Smooth muscle cell (in vitro differentiated cells): ENCODE measurements at regions not wholly inside any gene's neighbourhood (a gene's known extent, or its start where the extent isn't known, plus 50 kb on each side); places are given as distances from the start of the nearest gene placed in this dataset.

Experiments
- DNase-seq: peaks from one replicate; lab custom pipeline; 2025; ENCODE audit not compliant: unreplicated experiment; lab: John Stamatoyannopoulos, UW
- H2AFZ ChIP-seq: fragments of 200-600 bp; sonication (generic); 2 replicates; pipeline ENCODE4 v1.6.0; 2016; ENCODE audit warnings: antibody characterized with exemption, low read depth, mild to moderate bottlenecking
- H3F3A ChIP-seq: fragments of 200-600 bp; sonication (generic); 2 replicates; pipeline ENCODE4 v1.6.0; 2017; ENCODE audit warnings: antibody characterized with exemption, low read depth
- H3K27ac ChIP-seq: fragments of 200-600 bp; sonication (generic); 2 replicates; pipeline ENCODE4 v1.5.1; 2016; ENCODE audit warnings: low read depth, mild to moderate bottlenecking
- H3K27me3 ChIP-seq: fragments of 200-600 bp; sonication (generic); 2 replicates; pipeline ENCODE4 v1.6.1; 2016; ENCODE audit warnings: low read depth, mild to moderate bottlenecking
- H3K36me3 ChIP-seq: fragments of 200-600 bp; sonication (generic); 2 replicates; pipeline ENCODE4 v1.5.1; 2016; ENCODE audit warnings: low read depth
- H3K4me1 ChIP-seq: fragments of 200-600 bp; sonication (generic); 2 replicates; pipeline ENCODE4 v1.5.1; 2016; ENCODE audit warnings: low read depth
- H3K4me2 ChIP-seq: fragments of 200-600 bp; sonication (generic); 2 replicates; pipeline ENCODE4 v1.6.0; 2016; ENCODE audit warnings: mild to moderate bottlenecking
- H3K4me3 ChIP-seq: fragments of 200-600 bp; sonication (generic); 2 replicates; pipeline ENCODE4 v1.5.1; 2016; ENCODE audit warnings: mild to moderate bottlenecking
- H3K79me2 ChIP-seq: fragments of 200-600 bp; sonication (generic); 2 replicates; pipeline ENCODE4 v1.6.0; 2016; ENCODE audit warnings: low read depth, mild to moderate bottlenecking
- H3K9ac ChIP-seq: fragments of 200-600 bp; sonication (generic); 2 replicates; pipeline ENCODE4 v1.6.0; 2016; ENCODE audit warnings: low read depth
- H3K9me3 ChIP-seq: fragments of 200-600 bp; sonication (generic); replicated peaks from 2 replicates; pipeline ENCODE4 v1.5.1; 2016; ENCODE audit warnings: low read depth
- H4K20me1 ChIP-seq: fragments of 200-600 bp; sonication (generic); 2 replicates; pipeline ENCODE4 v1.6.0; 2016; ENCODE audit warnings: low read depth
- CTCF ChIP-seq: fragments of 200-600 bp; sonication (generic); IDR thresholded peaks from 2 replicates; pipeline ENCODE4 v1.5.1; 2017; ENCODE audit warnings: borderline replicate concordance, mild to moderate bottlenecking, antibody characterized with exemption; ENCODE audit not compliant: insufficient read depth, poor library complexity, severe bottlenecking
- WGBS: methylation state at CpG from one replicate; pipeline ENCODE4 v1.1.7; 2016; ENCODE audit warnings: low lambda C conversion rate; 5-methylcytosine and 5-hydroxymethylcytosine counted together

GRCh38 chr7:42381161-42381560 is 144.2 kb upstream of the GLI3 start:
- 92% methylated on average over 1 of the region's 1 CpG for WGBS
- H4K20me1 ChIP-seq: no peaks in the 10 kb centered on the region
- H2AFZ ChIP-seq: no peak overlapping the region
- H3K27ac ChIP-seq: no peak overlapping the region
- H3K36me3 ChIP-seq: no peaks in the 10 kb centered on the region
- H3K4me1 ChIP-seq: no peaks in the 10 kb centered on the region
- no peaks in the 10 kb centered on the region for H3K9me3 ChIP-seq
- no peaks in the 10 kb centered on the region for H3K27me3 ChIP-seq
- no peaks in the 10 kb centered on the region for H3K79me2 ChIP-seq
- no peak overlapping the region for H3K9ac ChIP-seq
- no peak overlapping the region for H3K4me3 ChIP-seq
- DNase-seq: no peak
- no peaks in the 10 kb centered on the region for H3F3A ChIP-seq
- no peak for TF ChIP-seq CTCF
- H3K4me2 ChIP-seq: no peak overlapping the region

GRCh38 chr7:42380401-42380800 is 143.4 kb upstream of the GLI3 start:
- Histone ChIP-seq H3K9me3 (no peaks in the 10 kb centered on the region), H4K20me1 (no peaks in the 10 kb centered on the region), H3K36me3 (no peaks in the 10 kb centered on the region), H3K9ac (no peak overlapping the region), H3K79me2 (no peaks in the 10 kb centered on the region), H3K4me1 (no peaks in the 10 kb centered on the region), H3K4me3 (no peak overlapping the region), H3K27ac (no peak overlapping the region), H3K4me2 (no peak overlapping the region), H2AFZ (no peak overlapping the region), H3K27me3 (no peaks in the 10 kb centered on the region), H3F3A (no peaks in the 10 kb centered on the region)
- no peak for DNase-seq
- 69% methylated on average over 1 of the region's 1 CpG for WGBS
- no peak for TF ChIP-seq CTCF

GRCh38 chr7:42378149-42378548 is 141.1 kb upstream of the GLI3 start:
- Histone ChIP-seq H3K79me2 (no peaks in the 10 kb centered on the region), H3K36me3 (peaks cover 4% of the 10 kb centered on the region), H4K20me1 (no peaks in the 10 kb centered on the region), H3K27me3 (no peaks in the 10 kb centered on the region), H3F3A (no peaks in the 10 kb centered on the region), H3K9me3 (no peaks in the 10 kb centered on the region), H3K4me2 (no peak overlapping the region), H3K27ac (no peak overlapping the region), H3K9ac (no peak overlapping the region), H2AFZ (no peak overlapping the region), H3K4me1 (no peaks in the 10 kb centered on the region), H3K4me3 (no peak overlapping the region)
- no peak for TF ChIP-seq CTCF
- WGBS: 88% methylated on average over 3 of the region's 3 CpGs
- DNase-seq: no peak

GRCh38 chr7:42373285-42373684 is 136.3 kb upstream of the GLI3 start:
- 96% methylated on average over 1 of the region's 1 CpG for WGBS
- peaks cover 4% of the 10 kb centered on the region for H3K36me3 ChIP-seq

More at GRCh38 chr7:42373285-42373684, 136.3 kb upstream of the GLI3 start:
- H4K20me1 ChIP-seq: no peaks in the 10 kb centered on the region
- H3F3A ChIP-seq: no peaks in the 10 kb centered on the region
- DNase-seq: no peak
- no peak overlapping the region for H3K9ac ChIP-seq
- H3K4me1 ChIP-seq: no peaks in the 10 kb centered on the region
- H3K79me2 ChIP-seq: no peaks in the 10 kb centered on the region
- H3K27me3 ChIP-seq: no peaks in the 10 kb centered on the region
- H3K9me3 ChIP-seq: no peaks in the 10 kb centered on the region
- H3K4me3 ChIP-seq: no peak overlapping the region
- no peak overlapping the region for H3K4me2 ChIP-seq
- no peak overlapping the region for H2AFZ ChIP-seq
- H3K27ac ChIP-seq: no peak overlapping the region
- TF ChIP-seq CTCF: no peak
